ENCODE measurements at regions not wholly inside any gene's neighbourhood (a gene's known extent, or its start where the extent isn't known, plus 50 kb on each side); places are given as distances from the start of the nearest gene placed in this dataset.
"Not testable (repeated sequence)": the region's sequence is repeated elsewhere in the genome, so short reads cannot be mapped to it uniquely, and the experiment has no call there.

DNA sequence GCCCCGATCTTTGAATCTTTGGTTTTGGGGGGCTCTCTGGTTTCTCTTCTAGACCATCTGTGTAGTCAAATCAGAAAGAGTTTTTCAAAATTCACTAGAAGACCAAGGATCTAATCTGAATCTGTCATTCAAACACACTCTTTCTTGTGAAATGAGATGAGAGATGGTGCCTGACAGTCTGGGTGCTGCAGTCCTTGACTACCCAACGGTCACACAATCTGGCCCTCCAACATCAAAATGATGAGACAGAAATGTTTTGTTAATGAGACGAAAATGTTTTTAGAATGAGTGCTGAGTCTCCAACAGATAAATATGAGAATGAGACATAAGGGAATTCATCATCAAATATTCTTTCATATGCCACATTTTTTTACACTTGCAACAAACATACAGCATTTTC, 695.7 kb upstream of the USP15 start:
- no peak for DNase-seq (ENCODE audit: low read depth in 2 of 2)

DNA sequence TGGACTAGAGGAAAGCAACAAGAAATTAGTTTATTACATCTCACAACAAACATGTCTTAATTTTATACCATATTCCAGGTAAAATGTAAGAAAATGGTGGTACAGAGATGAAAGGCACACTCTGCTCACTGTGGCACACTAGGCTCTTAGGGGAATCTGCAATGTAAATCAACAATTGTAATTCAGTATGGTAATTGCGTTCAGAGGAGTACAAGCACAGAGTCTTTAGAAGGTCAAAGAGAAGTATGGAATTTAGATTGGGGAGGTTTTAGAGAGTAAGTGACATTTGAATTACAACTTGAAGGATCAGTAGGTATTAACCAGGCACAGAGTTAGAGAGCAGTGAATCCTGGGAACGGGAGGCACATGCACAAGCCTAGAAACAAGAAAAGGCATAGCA, 694.0 kb upstream of the USP15 start:
- no peak for DNase-seq (ENCODE audit: low read depth in 2 of 2)

DNA sequence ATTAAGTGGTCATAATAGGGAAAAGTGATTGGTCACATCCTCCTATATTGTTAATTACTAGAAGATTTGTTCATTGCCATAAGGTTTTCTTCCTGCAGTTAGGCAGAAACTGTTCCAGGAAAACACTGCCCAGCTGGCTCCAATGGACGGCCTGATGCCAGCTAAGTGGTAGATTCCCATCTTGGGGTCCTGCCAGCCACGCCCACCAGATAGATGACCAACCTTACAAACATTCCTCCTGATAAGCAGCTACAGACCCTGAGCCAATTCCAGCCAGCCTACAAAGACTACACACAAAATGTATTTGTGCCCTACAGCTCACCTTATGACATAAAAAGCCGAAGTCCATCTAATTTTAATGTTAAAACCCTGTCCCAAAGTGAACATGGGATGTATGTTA, 685.9 kb upstream of the USP15 start:
- DNase-seq (ENCODE audit: low read depth in 2 of 2), result no peak

DNA sequence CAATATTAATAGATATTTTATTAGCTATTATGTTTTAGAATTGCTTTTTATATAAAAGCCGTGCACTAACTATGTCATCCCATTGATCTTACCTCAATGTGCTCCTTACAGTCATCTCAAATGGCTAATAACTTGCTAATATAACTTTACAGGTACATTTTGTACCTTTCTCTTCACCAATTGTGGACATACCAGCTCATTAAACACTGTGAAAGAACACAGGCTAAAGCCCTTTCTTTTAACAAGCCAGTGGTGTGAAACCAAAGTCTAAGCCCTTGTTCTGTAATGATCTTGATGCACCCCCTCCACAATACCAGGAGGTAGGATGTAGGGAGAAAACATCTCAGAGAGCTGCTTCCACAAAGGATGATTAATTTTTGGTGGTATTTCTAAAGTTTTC, 675.3 kb upstream of the USP15 start:
- DNase-seq (ENCODE audit: low read depth in 2 of 2), result no peak

DNA sequence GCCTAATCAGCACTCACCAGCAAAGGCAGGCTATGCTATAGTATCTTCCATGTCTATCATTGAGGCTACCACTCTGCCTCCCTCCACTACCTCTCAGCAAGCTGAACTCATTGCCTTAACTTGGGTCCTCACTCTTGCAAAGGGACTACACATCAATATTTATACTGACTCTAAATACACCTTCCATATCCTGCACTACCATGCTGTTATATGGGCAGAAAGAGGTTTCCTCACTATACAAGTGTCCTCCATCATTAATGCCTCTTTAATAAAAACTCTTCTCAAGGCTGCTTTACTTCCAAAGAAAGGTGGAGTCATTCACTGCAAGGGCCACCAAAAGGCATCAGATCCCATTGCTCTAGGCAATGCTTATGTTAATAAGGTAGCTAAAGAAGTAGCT, 669.3 kb upstream of the USP15 start:
- DNase-seq (ENCODE audit: low read depth in 2 of 2), result not testable (repeated sequence)

DNA sequence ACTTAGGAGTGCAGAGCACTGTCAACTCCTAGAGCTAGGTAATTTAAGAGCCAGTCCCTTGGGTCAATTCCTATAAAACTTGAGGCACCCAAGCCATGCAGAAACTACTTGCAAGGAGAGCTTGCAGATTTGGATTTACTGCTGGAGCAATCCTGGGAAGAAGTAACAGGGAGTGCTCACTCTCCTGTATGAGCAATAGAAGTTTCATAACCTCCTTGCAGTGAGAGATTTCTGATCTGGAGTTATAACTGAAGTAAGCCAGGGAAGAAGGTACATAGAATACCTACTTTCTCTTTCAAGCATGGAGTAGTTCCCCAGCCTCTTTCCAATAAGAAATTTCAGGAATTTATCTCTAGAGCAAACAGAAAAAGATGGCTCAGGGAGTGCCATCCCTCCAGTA, 650.1 kb upstream of the USP15 start:
- no peak for DNase-seq (ENCODE audit: low read depth in 2 of 2)

DNA sequence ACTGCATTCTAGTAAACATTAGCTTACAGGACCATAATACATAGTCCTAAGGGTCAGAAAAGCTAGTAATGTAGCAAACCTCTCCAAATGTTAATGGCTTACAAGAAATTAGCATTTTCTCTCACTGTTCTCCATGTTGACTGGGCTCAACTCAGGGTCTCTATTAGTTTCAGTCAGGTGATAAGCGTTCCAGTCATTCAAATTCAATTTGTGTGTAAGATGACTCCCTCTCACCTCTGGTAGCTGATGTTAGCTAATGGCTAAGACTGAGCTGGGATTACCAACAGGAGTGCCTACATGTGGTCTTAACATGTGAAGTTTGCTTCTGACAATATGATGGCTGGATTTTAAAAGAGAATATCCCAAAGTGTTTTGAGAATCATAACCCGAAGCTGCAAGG, 630.5 kb upstream of the USP15 start:
- DNase-seq (ENCODE audit: low read depth in 2 of 2), result no peak

DNA sequence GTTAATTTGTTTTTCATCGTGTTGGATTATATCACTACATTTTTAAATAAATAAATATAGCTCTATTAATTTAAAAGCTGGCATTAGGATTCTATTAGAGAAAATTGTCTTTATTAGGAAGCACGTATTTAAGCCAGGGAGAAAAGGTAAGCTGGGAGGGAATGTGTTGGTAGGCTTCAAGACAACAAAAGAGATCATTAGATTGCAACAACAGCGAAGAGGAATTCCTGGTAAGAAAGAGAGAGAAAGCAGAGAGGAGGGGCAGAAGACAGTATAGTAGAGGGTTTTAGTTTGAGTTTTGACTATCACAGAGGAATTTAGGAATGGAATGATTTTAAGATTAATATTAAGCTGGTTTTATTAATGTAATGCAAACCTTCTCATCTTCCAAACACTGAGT, 613.6 kb upstream of the USP15 start:
- no peak for DNase-seq (ENCODE audit: low read depth in 2 of 2)

DNA sequence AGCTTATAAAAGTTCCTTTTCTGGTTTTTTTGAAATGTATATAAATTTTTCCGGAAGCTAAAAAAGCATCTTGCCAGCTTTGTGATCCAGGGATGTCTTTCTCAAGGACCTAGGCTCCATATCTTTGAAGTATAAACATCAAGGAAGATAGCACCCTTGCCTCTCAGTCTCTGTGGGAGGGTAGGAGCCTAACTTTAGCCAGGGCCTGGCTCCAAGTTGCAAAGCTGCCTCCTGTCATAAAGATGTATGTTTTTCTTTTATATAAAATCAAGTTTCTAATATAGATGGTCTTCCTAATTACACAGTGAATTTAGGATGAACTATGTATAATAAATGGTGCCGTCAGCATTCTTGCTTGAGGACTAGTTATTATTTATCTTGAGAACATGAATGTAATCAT, 612.6 kb upstream of the USP15 start:
- no peak for DNase-seq (ENCODE audit: low read depth in 2 of 2)

DNA sequence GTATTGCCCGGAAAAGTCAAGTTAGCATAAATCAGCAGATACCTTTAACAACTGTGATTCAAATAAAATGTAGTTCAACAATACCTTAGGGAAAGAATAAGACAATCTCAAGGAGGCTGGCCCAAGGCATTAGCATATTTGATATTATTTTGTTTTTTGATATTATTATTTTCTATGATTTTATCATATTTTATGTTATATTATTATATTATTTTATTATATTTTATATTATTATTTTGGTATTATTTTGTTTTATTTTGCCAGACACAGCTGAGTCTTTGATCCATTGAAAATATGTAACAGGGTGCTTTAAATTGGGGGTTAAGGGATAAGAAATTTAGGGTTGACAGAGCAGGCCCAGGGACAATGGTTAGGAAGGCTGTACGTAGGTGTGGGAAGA, 607.9 kb upstream of the USP15 start:
- DNase-seq (ENCODE audit: low read depth in 2 of 2), result no peak

DNA sequence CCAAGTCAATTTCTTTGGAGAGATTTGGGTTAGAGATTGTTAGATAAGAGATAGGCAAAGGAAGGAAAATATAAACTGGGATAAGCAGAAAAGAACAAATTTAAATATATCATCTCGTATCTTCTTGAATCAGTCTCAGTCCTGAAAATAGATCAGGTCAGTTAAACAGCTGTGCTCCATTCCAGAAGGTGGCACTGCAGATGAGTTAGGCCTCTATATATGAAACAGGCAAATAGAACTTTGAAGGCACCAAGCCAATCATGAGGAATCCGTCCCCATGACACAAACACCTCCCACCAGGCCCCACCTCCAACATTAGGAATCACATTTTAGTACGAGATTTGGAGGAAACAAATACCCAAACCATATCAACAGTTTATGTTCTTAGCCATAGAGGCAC, 605.5 kb upstream of the USP15 start:
- no peak for DNase-seq (ENCODE audit: low read depth in 2 of 2)

DNA sequence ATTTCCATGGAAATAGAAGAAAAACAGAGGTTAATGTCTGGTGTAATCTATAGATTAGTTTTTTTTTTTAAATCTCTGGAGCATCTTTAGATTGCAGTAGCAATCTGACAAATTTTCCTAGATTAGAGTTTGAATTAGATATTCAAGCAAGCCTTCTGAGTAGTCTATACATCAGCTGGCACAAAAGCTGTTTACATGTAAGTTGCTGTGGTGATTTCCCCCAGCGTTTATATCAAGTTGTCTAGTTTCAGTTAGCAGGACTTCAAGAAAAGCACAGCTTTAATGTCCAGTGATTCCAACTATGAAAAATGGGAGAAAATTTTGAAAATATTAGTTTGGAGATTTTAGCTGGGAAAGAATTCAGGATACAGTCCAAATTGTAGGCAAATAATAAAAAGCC, 605.0 kb upstream of the USP15 start:
- no peak for DNase-seq (ENCODE audit: low read depth in 2 of 2)

DNA sequence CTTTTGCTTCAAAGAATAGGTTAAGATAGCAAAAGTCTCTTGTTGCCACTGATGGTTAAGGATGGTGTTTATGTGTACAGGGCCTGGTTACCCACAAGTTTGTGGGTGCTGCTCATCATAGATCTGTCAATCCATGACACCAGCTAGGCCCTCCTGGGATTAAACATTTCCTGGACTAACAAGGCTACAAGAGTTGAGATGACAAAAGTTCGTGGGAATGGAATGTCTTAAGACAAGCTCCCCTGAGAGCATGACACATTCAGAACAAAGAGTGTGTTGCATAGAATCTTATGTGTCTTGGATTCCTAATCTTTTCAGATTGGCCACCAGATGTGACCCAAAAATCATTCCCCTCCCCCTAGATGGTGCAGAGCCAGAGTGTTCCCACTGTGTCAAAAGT, 592.5 kb upstream of the USP15 start:
- no peak for DNase-seq (ENCODE audit: low read depth in 2 of 2)

DNA sequence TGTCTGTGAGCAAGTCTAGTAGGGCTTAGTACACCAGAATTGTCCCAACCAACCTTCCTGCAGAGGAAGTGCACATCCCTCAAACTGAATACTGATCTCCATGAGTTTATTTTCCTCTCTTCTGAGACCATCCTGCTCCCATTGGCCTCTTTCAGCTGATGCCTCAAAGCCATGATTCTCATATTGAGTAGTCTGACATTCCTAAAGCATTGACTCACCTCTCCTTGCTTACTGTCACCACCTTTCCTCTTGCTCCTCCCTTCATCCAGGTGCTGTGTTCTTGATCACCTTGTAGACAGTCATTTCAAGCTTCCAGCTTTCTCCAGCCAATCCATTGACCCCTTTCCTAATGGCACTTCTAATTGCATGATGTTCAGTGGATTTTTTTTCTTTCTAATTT, 583.7 kb upstream of the USP15 start:
- DNase-seq (ENCODE audit: low read depth in 2 of 2), result no peak

DNA sequence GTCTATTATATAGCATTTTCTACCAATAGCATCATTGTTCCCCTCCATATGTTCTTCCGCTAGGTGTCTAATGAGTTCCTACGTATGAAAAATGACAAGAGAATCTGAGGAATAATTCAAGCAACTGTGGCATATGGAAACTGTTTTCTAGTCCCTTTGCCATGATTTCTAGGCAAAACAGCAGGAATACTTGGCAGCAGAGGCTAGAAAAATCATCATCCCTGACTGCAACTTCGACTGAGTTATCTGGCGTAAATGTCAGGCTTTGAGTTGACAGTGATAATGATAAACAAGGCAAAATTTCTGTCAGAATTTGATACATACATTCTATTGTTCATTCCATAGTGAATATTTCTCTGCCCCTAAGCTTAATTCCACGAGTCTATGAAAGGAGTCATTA, 572.8 kb upstream of the USP15 start:
- no peak for DNase-seq (ENCODE audit: low read depth in 2 of 2)

DNA sequence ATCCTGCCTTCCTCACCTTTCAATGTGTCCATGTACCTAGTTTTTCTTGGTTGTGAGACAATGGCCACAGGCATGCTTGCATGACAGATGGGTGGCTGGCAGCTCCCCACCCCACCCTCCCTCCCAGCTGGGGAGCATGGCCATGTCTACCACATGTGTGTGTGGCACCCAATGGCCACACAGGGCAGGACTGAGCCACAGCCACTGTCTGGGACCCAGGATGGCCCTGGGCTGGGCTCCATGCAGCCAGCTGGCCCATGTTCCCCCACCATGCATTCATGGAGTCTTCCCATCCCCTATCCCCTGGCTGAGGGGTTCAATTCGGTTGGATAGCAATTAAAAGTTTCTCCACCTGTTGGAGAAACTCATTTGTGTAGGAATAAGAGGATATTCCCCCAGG, 566.0 kb upstream of the USP15 start:
- DNase-seq (ENCODE audit: low read depth in 2 of 2), result no peak

DNA sequence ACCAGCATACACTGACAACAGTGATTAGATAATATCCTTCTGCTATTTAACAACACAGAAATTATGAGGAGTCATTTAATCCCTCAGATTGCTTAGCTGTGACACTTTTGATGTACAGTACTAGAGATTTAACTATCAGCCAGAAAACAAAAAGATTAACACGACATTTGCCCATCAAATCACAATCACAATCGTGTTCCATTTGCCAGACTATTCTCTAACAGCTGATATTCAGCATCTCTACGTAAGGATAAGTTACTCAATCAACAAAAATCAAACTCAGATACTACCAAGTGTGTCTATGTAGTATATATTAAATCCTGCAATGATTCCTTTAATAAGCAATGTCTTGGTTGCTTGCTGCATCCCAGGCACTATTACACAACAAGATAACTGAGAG, 558.7 kb upstream of the USP15 start:
- DNase-seq (ENCODE audit: low read depth in 2 of 2), result no peak

DNA sequence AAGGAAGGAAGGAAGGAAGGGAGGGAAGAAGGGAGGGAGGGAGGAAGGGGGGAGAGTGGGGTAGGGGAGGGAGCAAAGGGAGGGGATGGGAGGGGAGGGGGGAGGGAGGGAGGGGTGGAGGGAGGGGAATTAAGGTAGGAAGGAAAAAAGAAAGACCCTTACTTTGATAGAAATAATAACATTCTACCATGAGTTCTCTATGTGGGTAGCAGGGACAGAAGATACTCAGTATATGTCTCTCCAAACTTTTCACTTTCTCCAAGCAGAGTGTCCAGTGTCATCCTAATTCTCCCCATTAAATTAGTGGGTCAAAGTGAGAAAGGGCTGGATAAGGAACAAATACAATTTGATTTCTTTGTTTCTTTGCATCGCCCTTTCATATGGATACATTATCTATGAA, 553.4 kb upstream of the USP15 start:
- DNase-seq (ENCODE audit: low read depth in 2 of 2), result no peak

DNA sequence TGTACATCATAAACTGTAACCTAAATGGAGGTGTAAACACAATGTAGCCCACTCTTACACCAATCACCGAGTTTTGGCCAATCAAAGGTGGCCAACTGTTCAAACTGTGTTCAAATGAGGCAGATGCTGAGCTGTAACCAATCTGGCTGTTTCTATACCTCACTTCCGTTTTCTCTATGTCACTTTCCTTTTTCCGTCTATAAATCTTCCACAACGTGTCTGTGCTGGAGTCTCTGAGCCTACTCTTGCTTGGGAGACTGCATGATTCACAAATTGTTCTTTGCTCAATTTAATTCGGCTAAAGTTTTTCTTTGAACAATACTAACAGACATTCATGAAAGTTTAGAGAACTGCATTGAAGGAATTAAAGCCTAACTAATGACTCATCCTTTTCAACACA, 547.1 kb upstream of the USP15 start:
- DNase-seq (ENCODE audit: low read depth in 2 of 2), result no peak

DNA sequence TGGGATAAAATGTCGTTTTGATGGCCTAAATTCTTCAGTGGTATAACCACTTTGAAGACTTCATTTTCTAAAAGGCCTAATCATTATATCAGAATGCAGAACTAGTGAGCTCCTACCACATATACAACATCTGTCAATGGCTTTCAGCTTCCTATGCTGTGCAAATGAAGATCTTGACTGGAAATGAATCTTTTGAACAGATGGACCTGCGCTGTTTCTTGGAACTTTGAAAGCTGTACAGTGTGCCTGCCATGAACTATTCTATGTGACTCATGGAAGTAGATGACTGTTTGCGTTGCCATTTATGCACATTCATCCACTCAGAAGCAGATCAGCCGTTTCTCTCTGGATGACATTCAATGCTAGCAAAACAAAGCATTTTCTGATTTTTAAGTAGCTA, 542.2 kb upstream of the USP15 start:
- DNase-seq (ENCODE audit: low read depth in 2 of 2), result no peak

DNA sequence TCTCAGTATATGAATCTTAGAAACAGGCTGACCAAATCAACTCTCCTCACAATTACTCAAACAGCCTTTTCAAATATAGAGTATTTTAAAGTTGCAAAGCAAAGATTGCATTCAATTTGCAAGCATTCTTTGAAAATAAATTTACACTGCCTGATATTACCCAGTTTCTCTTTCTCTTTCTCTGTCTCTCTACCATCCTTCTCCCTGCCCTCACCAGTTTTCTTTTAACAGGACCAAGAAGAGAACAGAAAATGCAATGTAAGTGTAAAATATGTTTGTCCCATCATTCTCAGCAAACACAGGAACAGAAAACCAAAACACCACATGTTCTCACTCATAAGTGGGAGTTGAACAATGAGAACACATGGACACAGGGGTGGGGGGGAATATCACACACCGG, 520.3 kb upstream of the USP15 start:
- DNase-seq (ENCODE audit: low read depth in 2 of 2), result no peak

DNA sequence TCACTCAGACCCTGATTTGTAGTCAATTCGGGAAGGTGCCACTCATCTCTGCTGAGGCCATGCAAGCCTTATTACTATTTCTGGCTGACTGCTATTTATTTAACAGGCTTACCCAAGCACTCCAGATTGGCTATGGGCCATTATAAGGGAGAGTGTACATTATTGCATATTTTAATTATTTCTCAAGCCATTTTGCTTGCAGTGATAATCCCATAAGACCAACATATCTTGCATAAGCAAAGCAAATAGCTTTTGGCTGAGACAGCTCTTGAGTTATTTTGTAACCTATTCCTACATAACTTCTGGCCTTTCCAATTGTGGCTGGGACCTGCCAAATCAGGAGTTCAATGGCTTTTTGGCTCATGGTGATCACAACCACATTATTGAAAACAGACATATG, 509.6 kb upstream of the USP15 start:
- no peak for DNase-seq (ENCODE audit: low read depth in 2 of 2)

DNA sequence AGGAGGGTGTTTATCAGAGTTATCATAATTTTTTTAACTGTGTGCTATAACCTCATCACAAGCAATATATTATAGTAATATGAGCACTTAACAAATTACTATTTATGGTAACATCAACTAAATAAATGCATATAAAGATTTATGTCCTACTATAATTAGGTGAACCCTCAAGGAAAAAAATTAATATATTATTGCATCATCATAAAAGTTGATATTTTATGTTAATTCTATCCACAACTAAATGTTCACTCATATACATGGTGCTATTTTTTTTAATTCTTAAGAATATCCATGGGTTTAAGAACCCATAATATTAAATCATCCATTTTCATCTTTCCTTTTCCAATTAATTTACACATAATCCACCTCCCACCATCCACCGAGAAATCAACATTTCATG, 506.0 kb upstream of the USP15 start:
- no peak for DNase-seq (ENCODE audit: low read depth in 2 of 2)

DNA sequence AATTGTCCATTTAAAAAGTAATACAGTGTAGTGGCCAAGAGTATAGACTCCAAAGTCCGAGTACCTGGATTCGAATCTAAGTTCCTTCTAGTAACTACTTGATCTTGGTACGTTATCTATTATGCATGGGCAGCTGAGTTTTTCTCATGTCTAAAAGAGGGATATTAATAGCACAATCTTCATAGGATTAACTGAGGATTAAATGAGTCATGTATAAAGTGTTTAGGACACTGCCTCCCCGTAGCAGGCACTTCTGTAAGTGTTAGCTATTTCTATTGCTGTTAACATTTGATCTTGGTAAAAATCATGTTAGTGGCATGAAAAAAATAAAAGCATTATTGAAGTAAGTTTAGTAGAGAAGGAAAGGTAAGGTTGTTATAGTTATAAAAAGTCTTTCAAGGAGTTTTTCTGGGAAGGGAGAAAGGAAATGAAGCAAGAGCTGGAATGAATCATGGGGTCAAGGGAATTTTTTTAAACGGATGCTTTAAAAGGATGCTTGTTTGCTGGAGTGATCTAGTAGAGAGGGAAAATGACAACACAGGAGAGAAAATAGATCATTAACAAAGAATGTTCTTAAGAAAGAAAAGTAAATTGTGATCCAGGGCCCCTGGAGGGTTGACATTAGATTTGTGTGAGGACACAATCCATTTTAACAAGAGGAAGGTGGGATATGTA, 502.2 kb upstream of the USP15 start:
- no peak for DNase-seq (ENCODE audit: low read depth in 2 of 2)

DNA sequence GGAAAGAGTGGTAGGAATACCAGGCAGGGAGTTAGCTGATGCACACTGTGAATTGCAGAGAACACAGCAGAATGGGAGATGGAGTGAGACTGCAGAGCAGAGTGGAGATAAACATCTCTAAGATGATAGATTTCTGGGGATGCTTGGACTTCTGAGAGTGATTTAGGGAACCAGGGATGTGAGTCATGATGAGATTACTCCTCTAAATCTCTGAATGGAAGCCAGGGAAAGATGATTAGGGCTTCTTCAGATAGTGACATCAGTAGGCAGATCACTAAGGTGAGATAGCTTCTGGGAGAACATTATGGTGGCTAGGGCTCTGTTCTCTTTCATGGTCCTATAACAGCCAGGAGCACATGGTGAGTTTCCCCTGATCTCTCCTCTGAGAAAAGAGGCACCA, 501.5 kb upstream of the USP15 start:
- no peak for DNase-seq (ENCODE audit: low read depth in 2 of 2)

Measured in stimulated activated CD8-positive, alpha-beta memory T cell treated with anti-CD3 and anti-CD28 coated beads, Interleukin-15, amount 100 ng/mL, for 48 hours (primary cell).